C1 segment of cervical spinal cord (tissue), 14 donors: ENCODE measurements at regions not wholly inside any gene's neighbourhood (a gene's known extent, or its start where the extent isn't known, plus 50 kb on each side); places are given as distances from the start of the nearest gene placed in this dataset.
"Not testable (repeated sequence)": the region's sequence is repeated elsewhere in the genome, so short reads cannot be mapped to it uniquely, and the experiment has no call there.

Source experiments
- DNase-seq, 14 donors: peaks; one replicate each; lab custom pipeline; 2025; lab: John Stamatoyannopoulos, UW

DNA sequence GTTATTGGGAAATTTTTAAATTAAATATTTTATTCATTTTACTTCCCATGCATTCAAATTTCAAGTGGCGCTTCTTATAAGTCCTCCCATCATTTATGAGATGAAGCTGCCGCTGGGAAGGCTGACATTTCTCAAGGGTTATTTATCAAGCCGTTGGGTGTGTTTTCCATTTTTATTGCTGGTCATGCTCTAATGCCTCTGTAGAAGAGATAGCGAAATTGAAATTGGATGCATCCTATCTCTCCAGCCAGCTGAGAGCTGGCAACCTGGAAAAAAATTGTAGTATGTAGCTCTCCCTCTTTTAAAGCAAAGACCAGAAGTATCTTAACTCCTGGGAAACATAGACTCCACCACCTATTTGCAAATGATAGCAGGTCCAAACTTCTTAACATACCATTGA lies 135.9 kb downstream of the C6orf118 start:
- DNase-seq: no peak

DNA sequence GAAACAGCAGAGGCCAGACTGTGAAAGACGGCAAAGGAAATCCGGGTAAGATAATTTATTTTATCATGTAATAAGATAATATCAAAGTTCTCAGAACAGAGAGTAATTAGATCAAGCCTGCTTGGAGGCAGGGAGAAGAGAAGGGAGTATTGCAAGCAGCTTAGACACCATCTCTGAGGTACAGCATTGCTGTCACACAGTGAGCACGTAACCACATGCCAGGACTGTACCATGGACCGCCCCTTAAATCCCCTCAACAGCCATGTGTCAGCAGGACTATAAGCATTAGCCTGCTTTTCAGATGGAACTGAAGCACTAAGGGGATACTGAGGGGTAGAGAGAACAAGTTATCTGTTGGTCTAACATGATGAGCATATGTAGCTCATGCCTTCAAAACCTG lies 141.5 kb downstream of the C6orf118 start:
- no peak for DNase-seq

DNA sequence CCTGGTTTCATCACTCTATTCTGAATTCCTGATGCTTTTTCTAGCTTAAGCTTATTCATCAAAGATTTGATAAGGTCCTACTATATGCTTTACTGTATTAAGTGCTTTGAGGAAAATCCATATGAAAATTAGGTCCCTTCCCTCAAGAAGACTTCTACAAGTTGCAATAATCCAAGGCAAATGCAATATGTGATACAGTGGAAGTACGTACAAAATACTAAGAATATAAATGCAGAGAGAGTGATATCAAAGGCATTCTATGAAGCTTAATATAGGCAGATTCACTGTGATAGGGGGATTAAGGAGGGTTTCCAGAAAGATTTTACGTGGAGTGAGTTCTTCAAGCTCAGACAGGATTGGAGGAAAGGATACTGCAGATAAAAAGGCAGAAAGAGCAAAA lies 142.1 kb downstream of the C6orf118 start:
- no peak for DNase-seq

DNA sequence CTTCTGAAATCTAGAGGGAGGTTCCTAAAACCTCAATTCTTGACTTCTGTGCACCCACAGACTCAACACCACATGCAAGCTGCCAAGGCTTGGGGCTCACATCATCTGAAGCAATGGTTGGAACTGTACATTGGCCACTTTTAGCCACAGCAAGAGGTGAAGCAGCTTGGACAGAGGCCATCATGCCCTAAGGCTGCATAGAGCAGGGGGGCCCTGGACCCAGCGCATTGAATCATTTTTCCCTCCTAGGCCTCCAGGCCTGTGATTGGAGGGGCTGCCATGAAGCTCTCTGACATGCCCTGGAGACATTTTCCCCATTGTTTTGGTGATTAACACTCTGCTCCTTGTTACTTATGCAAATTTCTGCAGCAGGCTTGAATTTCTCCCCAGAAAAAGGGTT lies 145.9 kb downstream of the C6orf118 start:
- DNase-seq: no peak

DNA sequence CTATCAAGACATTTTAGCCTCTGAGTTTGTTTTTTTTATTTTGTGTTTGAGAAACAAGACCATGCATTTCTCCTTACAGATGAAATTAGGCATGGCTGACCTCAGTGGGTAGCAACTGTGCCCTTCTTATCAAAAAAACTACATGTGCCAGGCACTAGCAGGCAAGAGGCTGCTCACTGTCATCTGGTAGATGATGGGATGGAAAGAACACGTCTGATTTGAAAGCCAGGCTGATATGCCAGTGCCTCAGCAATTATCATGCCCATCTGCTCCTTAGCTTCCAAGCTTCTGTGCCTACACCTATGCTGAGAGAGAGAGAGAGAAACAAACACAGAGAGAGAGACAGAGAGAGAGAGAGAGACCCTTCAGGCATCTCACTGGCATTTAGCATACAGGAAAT lies 149.9 kb downstream of the C6orf118 start:
- DNase-seq: peak in 1 of 14 donors; percentile 93

DNA sequence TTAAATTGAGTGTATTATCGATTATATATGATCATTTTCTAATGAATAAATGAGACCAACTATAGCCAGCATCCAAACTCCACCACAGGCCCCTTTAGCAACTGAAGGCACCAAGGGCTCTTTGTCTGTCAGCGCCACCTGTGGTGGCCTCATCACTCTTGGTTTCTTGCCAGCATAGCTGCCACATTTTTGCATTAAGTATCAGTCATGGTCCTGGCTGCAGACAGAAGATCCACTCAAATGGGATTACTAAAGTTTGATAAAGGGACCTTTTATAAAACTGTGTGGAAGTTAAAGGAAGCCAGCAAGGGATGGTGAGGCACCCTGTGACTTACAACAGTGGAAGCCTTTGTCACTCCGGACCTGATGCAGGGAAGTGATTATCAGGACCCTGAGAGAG lies 162.9 kb downstream of the C6orf118 start:
- DNase-seq: peak in 4 of 14 donors; percentile 1 to 38 (median 14)

DNA sequence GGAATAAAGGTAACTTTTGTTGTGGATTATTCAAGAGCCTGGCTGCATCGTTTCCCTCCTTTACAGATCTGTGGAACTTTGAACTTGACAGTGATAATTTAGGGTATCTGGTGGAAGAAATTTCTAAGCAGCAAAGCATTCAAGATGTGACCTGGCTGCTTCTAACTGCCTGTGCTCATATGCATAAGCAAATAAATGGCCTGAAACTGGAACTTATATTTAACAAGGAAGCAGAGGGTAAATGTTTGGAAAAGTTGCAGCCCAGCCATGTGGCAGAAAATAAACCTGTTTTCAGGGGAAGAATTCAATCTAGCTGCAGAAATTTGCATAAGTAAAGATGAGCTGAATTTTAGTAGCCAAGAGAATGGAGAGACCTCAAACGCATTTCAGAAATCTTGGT lies 173.5 kb downstream of the C6orf118 start:
- DNase-seq: no peak

DNA sequence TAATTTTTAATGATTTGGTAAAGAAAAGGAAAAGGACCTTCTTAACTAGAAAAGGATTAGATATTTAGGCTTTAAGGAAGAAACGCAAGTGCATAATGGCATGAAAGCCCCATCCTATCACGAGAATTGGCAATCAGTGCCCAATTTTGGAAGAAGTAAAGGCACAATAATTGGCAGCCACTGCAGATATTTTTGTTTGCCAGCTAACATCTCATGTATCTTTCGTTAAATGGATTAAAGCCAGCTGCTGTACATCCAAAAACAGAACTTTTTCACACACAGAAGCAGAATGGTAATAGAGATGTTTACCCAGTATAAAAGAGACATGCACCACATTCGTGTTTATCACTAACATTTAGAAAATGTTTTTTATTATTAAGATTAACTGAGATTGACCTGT lies 180.3 kb downstream of the C6orf118 start:
- no peak for DNase-seq

DNA sequence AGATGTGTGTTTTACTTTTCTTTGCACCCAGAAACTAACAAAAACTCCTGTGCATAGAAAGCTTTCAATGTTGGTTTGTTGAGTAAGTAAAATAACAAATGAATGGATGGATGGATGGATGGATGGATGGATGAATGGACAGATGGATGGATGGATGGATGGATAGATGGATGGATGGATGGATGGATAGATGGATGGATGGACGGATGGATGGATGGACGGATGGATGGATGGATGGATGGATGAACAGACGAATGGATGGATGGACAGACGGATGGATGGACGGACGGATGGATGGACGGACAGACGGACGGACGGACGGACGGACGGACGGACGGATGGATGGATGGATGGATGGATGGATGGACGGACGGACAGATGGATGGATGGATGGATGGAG lies 181.7 kb downstream of the C6orf118 start:
- DNase-seq: not testable (repeated sequence)

DNA sequence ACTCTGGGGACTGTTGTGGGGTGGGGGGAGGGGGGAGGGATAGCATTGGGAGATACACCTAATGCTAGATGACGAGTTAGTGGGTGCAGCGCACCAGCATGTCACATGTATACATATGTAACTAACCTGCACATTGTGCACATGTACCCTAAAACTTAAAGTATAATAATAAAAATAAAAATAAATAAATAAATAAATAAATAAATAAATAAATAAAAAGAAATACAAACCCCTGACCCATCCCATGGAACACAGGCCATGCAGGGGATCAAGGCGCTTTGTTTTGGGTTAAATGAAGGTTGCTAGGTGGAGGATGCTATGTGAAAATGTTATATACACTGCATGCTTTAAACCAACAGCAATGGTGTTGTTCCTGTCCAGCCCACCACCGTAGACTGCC lies 184.7 kb downstream of the C6orf118 start:
- DNase-seq: not testable (repeated sequence)

DNA sequence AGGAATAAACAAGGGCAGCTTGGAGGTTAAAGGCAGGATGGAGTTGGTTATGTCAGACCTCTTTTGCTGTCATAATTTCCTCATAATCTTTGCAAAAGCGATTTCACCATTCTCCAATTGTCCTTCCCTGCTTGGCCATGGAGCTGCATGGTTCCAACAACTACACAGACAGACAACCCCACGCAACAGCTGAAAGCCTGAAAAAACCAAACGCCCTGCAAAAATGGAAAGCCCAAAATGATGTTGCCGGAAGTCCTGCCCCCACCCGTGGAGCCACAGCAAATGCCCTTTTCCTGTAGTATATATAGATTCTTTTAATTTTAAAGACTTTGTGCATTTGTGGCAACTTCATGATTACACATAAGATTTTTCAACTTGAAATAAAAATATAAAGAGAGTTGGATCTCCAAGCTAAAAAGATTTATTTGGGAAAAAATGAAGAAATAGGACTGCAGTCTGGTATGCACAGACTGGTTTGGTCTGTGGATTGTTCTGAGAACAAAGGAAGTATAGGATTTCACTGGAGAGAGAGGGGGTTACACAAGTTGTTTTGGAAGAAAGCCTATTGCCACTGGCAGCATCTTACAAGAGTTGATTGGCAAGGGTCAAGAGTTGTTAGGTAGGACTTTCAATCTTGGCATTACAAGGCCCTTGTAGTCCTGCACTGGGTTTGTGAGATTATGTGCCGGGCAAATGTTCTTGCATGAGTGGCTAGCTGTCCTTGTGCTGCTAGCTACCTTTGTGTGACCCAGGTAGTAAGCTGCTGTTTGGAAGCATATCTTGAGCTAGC lies 190.0 kb downstream of the C6orf118 start:
- no peak for DNase-seq

DNA sequence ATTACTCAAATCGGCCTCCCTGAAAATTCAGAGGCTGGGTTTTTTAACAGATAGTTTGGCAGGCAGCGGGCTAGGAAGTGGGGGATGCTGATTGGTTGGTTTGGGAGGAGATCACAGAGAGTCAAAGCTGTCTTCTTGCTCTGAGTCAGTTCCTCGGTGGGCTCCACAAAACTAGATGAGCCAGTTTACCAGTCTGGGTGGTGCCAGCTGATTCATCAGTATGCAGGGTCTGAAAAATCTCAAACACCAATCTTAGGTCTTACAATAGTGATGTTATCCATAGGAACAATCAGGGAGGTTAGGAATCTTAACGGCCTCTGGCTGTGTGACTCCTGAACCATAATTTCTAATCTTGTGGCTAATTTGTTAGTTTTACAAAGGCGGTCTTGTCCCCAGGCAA lies 190.7 kb downstream of the C6orf118 start:
- DNase-seq: no peak

DNA sequence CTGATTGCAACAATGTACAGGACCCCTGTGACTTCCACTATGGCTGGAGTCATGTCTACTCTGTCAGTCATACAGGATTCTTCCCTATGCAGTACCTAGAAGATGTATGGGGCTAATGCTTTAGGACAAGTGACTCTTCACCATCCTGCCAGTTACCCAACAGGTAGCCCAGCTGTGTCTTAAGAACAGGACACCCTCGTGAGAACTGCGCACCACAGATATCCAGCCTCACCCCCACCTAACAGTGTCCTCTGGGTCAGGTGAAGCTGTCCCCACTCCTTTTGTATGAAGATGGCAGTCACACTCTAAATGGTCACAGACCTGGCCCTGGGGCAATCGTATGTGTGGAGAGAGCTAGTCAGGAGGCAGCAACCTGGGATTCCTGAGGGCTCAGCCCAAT lies 191.6 kb downstream of the C6orf118 start:
- DNase-seq: no peak

DNA sequence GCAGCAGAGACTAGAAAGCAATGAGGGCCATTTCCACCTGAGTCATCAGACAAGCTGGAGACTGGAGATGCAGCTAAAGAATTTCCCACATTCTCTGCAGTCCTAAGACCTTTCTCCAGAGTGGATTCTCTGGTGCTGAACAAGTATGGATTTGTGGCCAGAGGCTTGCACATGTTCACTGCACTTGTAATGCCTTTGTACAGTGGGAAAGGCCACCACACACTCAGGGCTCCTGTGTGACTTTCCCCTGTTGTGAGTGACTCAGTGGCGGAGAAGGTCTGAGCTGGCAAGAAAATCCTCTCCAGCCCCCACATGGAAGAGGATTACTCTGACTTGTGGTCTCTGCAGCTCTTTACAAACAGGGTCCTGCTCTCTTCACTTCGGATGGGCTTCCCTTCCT lies 192.3 kb downstream of the C6orf118 start:
- DNase-seq: no peak

DNA sequence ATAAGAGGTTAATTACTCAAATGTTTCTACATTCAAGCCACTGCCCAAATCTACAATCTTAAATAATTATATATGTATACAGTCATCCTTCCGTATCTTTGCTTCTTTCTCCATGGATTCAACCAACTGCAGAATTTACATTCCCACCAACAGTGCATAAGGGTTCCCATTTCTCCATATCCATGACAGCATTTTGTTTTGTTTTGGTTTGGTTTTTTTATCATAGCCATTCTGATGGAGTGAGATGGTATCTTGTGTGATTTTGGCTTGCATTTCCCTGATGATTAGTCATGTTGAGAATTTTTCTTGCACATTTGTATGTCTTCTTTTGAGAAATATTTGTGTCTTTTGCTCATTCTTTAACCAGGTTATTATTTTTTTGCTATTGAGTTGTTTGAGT lies 198.5 kb downstream of the C6orf118 start:
- DNase-seq: no peak

DNA sequence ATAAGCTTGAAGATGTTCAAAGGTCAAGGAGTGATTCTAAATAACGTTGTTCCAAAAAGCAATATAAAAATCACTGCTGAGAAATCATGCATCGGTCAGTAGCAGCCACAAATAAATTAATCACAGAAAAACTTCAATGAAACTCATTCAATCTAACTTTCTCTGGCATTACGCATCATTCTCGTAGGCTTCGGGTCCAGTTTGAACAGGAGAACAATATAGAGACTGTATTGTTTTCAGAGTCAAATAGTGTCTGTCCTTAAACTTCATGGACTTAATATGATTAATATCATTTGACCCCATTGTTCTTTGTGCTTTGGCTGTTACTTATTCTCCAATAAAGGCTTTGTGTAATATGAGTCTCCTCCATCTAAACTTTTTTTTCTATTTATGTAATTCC lies 200.4 kb downstream of the C6orf118 start:
- DNase-seq: no peak

DNA sequence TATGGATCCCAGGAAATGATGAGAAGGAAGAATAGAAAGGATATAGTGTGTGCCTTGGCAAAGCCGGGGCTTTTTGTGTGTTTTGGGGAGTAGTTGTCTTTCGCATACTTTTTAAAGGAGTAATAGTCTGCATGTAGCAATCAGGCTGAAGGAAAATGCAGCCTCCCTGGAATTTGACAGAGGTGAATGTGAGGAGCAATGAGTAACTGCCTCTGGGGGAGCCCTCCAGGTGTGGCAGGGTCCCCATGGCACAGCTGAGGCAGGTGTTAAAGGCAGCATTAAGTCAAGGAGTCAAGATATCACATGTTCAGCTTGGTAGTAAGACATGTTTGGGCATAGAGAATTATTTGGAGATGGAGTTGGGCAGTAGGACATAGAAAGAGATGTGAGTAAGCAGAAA lies 203.1 kb downstream of the C6orf118 start:
- DNase-seq: no peak

DNA sequence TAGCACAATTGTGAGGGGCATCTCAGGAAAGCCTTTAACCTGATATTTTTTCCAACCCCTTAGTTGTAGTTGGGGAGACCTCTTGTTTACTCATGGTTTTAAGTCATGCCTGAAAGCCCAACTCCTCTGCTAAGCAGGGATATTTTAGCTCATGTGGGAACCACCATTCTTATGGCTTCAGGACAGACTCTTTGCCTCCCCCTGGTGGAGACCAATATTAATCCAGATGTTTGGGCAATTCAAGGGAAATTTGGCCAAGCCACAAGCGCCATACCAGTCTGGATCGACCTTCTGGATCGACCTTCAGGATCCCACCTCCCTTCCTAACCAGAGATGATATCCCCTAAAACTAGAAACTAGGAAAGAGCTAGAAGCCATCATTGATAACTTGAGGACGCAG lies 211.2 kb downstream of the C6orf118 start:
- DNase-seq: no peak

DNA sequence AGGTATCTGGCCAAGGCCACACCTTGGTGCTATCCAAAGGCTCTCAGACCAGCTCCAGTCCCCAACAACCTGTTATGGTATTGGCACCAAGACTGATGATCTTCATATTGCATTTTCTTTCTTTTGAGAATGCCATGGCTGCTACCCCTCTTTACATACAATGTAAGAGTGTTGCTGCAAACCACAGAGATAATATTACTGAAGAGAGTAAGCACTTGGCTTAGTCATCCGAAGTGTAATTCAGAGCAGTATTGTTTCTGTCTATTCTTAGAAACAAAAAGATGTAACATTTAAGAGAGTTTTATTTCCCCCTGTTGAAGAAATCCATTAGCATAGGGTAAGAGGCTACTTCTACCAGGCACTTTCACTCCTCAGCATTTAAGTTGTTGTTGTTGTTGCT lies 212.5 kb downstream of the C6orf118 start:
- DNase-seq: no peak

DNA sequence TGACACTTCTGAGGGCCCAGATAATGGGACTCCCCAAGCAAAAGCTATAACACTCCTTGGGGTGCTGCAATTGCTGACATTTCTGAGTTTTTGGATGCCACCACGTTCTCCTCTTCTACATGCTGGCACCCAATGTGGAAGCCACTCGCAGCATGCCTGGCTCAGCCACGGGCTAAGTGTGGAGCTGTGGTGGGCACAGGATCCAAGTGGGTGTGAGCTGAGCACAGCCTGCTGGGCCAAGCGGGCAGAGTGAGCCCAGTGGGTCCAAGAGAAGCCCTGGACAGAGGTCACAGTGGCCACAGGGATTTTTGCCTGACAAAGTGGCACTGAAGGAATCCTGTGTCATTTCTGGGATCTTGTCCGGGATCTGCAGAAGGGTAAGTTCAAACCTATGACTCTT lies 213.2 kb downstream of the C6orf118 start:
- no peak for DNase-seq

DNA sequence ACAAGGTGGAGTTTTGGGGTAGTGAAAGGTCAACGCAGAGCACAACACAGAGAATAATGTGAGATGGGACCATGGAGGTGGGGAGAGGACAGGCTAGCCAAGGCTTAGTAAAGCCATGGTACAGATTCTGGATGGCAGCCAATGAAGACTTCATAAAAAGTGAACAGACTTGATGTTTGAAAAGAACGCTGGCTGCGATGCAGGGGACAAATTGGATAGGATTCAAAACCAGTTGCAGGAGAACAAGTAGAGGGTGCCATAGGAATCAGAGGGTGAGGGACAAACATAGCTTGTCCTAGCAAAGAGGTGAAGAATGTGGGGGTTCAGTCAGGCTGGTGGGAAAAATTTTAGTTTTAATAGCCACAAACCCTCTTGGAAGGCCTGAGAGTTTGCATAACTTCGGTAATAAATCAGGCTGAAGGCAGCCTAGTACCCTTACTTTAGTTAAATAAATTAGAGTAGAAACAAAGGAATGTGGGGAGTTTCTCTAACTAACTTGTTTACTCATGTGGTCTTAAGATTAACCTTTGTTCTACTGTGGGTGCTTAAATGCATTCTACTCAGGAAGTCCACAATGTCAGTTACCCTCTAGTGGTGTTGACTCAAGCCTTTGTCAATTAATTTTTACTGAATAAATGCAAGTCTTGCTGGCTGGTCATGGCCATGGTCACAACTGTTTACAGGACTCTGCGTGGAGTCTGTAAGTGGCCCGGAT lies 216.4 kb downstream of the C6orf118 start:
- DNase-seq: no peak

DNA sequence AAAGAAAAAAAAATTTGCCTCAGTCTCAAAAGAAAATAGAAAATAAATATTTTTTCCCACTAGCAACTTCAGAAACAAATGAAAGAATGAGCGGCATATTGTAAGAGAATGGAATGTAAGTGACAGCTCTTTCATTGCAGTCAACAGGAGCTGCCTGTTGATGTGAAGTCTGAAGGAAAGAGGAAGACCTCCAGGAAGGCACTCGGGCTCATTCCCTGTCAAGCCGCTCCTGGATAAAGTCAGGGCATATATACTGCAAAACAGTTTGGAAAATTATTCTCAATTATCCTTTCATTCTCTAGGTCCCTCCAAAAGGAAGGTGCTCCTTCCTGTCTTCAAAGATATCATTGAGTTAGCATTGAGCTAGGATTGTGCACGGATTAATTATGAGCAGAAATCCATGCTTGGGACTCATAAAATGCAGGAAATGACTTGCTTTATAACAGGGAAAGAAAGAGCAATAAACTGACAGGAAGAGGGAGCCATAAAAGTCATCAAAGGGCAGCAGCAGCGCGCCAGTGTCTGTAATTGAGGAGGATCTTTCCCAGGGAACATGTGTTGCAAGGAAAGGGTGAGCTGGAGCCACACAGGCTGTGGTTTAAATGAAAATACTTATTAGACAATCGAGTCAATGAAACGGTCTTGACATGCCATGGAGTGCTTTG lies 218.2 kb downstream of the C6orf118 start:
- DNase-seq: no peak

DNA sequence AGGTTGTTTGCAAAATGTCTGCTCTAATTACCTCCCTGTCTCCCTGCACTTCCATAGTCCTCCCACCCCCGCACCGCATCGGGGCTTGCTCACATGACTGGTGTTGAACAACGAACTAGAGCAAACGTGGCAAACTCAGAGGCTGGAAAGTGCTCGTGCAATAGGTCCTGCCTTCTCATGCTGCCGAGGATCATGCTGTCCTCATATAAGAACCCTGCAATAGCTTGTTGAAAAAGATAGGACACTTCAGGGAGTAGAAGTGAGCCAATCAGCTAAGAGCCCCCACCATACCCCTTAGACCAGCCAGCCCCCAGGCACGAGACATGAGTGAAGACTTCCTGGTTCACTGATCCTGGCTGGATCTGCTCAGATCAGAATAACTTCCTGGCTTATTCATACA lies 219.2 kb downstream of the C6orf118 start:
- no peak for DNase-seq
